OCI-LY7 (cell line): ENCODE measurements at regions not wholly inside any gene's neighbourhood (a gene's known extent, or its start where the extent isn't known, plus 50 kb on each side); places are given as distances from the start of the nearest gene placed in this dataset.

Source experiments
- CTCF ChIP-seq: fragments of 200-600 bp; sonication (generic); conservative IDR thresholded peaks from 2 replicates; pipeline ENCODE4 v1.5.1; 2014; ENCODE audit warnings: mild to moderate bottlenecking, antibody characterized with exemption, low read length, moderate library complexity, mixed read lengths
- EZH2phosphoT487 ChIP-seq: fragments of 200-600 bp; sonication (generic); IDR thresholded peaks from 2 replicates; pipeline ENCODE4 v1.6.1; 2018; ENCODE audit warnings: low read depth, borderline replicate concordance, mild to moderate bottlenecking, mixed run types, antibody characterized with exemption, low read length, moderate library complexity, mixed read lengths

GRCh38 chr20:48463916-48464315 is 363.9 kb downstream of the PREX1 start:
- TF ChIP-seq CTCF (no peak), EZH2phosphoT487 (no peak)
